ENCODE measurements at regions not wholly inside any gene's neighbourhood (a gene's known extent, or its start where the extent isn't known, plus 50 kb on each side); places are given as distances from the start of the nearest gene placed in this dataset.

DNA sequence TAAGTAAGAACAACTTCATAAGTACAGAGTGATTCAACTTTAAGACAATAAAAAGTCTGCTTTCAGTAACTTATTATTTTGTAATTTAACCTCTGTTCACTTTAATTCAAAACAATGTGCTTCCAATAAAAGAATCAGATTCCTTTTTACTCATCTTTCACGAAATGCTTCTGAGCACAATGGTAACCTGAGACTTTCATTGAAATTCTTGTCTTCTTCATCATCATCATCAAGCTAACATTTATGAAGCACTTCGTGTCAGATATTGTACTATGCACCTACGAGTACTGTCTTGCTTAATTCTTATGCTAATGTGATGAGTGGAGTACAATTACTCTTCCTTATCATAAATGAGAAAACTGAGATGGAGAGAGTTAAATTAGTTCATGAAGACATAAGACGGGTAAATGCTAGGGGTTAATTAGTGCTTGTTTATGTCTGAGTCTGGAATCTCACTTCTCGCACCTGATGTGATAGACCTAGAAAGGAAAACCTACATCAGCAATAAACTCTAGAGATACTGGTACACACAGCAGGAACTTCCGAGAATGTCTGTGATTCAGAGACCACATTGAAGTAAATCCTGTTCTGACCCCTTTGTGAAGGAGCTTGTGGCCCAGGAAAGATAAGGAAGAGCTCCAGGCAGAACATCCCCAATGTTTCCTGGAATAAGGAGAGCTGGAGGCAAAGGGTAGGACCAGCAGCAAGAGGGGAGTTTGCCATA is 227.6 kb upstream of the ETAA1 start (continued):
- TF ChIP-seq, protein P1, sequence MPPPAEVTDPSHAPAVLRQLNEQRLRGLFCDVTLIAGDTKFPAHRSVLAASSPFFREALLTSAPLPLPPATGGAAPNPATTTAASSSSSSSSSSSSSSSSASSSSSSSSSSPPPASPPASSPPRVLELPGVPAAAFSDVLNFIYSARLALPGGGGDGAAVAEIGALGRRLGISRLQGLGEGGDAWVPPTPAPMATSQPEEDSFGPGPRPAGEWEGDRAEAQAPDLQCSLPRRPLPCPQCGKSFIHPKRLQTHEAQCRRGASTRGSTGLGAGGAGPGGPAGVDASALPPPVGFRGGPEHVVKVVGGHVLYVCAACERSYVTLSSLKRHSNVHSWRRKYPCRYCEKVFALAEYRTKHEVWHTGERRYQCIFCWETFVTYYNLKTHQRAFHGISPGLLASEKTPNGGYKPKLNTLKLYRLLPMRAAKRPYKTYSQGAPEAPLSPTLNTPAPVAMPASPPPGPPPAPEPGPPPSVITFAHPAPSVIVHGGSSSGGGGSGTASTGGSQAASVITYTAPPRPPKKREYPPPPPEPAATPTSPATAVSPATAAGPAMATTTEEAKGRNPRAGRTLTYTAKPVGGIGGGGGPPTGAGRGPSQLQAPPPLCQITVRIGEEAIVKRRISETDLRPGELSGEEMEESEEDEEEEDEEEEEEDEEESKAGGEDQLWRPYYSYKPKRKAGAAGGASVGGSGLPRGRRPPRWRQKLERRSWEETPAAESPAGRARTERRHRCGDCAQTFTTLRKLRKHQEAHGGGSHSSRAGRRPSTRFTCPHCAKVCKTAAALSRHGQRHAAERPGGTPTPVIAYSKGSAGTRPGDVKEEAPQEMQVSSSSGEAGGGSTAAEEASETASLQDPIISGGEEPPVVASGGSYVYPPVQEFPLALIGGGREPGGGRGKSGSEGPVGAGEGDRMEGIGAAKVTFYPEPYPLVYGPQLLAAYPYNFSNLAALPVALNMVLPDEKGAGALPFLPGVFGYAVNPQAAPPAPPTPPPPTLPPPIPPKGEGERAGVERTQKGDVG (CRISPR knock-in tag; IDR thresholded peaks at IDR 0.05) = no peak

DNA sequence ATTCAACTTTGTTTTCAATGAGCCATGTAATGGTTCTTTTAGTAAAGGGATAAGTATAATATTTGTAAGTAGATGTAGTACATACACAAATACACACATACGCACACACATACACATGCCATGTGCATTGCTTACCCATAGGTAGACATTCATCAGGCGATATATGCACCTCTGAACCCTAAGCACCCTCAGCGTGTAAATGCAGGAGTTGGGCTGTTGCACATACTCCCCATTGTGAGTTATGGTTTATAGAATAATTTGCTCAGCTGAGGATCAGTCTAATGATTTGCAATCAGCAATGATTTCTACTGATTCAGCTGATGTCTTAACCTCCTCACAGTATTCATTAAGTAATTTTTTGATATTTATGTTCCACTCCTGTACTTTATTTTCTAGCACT is 217.6 kb upstream of the ETAA1 start:
- Histone ChIP-seq H4K20me1 (ENCODE audit: control insufficient read depth, insufficient read depth) (no peaks in the 10 kb centered on the region), H2AFZ (ENCODE audit: control insufficient read depth, low read depth, low read length) (no peak overlapping the region), H3K36me3 (ENCODE audit: control insufficient read depth in 2 of 2, insufficient read depth in 2 of 2, low read length in 1 of 2) (no peaks in the 10 kb centered on the region), H3K27me3 (replicated peaks in 1 of 2; ENCODE audit: control insufficient read depth in 2 of 2, insufficient read depth in 2 of 2, low read length in 1 of 2) (no peaks in the 10 kb centered on the region), H3K9ac (ENCODE audit: control insufficient read depth, insufficient read depth, low read length) (no peak overlapping the region), H3K27ac (ENCODE audit: control insufficient read depth, insufficient read depth) (no peak overlapping the region), H3K9me3 (replicated peaks; ENCODE audit: control insufficient read depth, insufficient read depth, low read length) (no peaks in the 10 kb centered on the region), H3K79me2 (ENCODE audit: control insufficient read depth, insufficient read depth, low read length) (no peaks in the 10 kb centered on the region), H3K4me3 (no peak overlapping the region), H3K4me1 (ENCODE audit: control insufficient read depth, insufficient read depth, low read length) (no peaks in the 10 kb centered on the region), H3K4me2 (ENCODE audit: control insufficient read depth, insufficient read depth) (no peak overlapping the region)
- ChIA-PET SMC1A (ENCODE audit: uncharacterized antibody, unreplicated experiment) (interaction anchor here (1.0 kb wide), 1 partner anchor 10 kb away, joined by 3 read pairs; no protein-coding TSS in a partner anchor), CTCF (no interaction called here), POLR2A (no interaction called here), RAD21 (ENCODE audit: unreplicated experiment) (no interaction called here)
- BruUV-seq (replicated peaks) = no TSS peak
- no peak for ATAC-seq
- intact Hi-C loops (cut with micrococcal nuclease; ENCODE audit: unreplicated experiment) (no loop called here), in situ Hi-C loops (cut with MboI) (no loop called here)
- WGBS (ENCODE audit: insufficient coverage, insufficient replicate concordance, low lambda C conversion rate, missing lambda C conversion rate) = 52% methylated on average over 3 of the region's 3 CpGs
- DNase-seq (ENCODE audit: low read depth, low spot score) = no peak
- FAIRE-seq = no peak
- TF ChIP-seq, protein P2, sequence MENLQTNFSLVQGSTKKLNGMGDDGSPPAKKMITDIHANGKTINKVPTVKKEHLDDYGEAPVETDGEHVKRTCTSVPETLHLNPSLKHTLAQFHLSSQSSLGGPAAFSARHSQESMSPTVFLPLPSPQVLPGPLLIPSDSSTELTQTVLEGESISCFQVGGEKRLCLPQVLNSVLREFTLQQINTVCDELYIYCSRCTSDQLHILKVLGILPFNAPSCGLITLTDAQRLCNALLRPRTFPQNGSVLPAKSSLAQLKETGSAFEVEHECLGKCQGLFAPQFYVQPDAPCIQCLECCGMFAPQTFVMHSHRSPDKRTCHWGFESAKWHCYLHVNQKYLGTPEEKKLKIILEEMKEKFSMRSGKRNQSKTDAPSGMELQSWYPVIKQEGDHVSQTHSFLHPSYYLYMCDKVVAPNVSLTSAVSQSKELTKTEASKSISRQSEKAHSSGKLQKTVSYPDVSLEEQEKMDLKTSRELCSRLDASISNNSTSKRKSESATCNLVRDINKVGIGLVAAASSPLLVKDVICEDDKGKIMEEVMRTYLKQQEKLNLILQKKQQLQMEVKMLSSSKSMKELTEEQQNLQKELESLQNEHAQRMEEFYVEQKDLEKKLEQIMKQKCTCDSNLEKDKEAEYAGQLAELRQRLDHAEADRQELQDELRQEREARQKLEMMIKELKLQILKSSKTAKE (IDR thresholded peaks at IDR 0.05; ENCODE audit: low read depth, poor library complexity, severe bottlenecking) = no peak
- TF ChIP-seq, protein P3, sequence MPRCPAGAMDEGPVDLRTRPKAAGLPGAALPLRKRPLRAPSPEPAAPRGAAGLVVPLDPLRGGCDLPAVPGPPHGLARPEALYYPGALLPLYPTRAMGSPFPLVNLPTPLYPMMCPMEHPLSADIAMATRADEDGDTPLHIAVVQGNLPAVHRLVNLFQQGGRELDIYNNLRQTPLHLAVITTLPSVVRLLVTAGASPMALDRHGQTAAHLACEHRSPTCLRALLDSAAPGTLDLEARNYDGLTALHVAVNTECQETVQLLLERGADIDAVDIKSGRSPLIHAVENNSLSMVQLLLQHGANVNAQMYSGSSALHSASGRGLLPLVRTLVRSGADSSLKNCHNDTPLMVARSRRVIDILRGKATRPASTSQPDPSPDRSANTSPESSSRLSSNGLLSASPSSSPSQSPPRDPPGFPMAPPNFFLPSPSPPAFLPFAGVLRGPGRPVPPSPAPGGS (IDR thresholded peaks at IDR 0.05; ENCODE audit: borderline replicate concordance, insufficient read depth, low read depth, low read length, poor library complexity, severe bottlenecking) = peak; percentile 88

All from GM12878 (cell line).